A549 (cell line): ENCODE measurements at regions not wholly inside any gene's neighbourhood (a gene's known extent, or its start where the extent isn't known, plus 50 kb on each side); places are given as distances from the start of the nearest gene placed in this dataset.

Experiments
- BHLHE40 ChIP-seq: IDR thresholded peaks from 2 replicates; pipeline ENCODE4 v1.6.1; 2012; ENCODE audit warnings: low read depth, low read length, inconsistent platforms
- CHD2 ChIP-seq: fragments of 150-350 bp; IDR thresholded peaks from 2 replicates; pipeline ENCODE4 v1.6.1; 2014; ENCODE audit warnings: low read length; ENCODE audit not compliant: partially characterized antibody
- EP300 ChIP-seq, 2 experiments: fragments of >200 bp; sonication (Bioruptor Twin); formaldehyde crosslinking; IDR thresholded peaks; 2 replicates in 1 of 2; 3 replicates in 1 of 2; pipeline ENCODE4 v1.6.1; 2016 to 2017
- FOXS1 ChIP-seq: fragments of 250-450 bp; sonication (Bioruptor Pico); IDR thresholded peaks from 2 replicates; pipeline ENCODE4 v1.5.0; 2020; ENCODE audit warnings: mild to moderate bottlenecking, moderate library complexity
- PHF8 ChIP-seq: fragments of 200-600 bp; sonication (generic); IDR thresholded peaks from 2 replicates; pipeline ENCODE4 v1.6.1; 2016; ENCODE audit warnings: low read depth, mild to moderate bottlenecking, antibody characterized with exemption, moderate library complexity, borderline replicate concordance
- POLR2A ChIP-seq: IDR thresholded peaks from 2 replicates; pipeline ENCODE4 v1.6.1; 2012; ENCODE audit warnings: mild to moderate bottlenecking, low read length
- RAD21 ChIP-seq, 2 experiments: fragments of >200 bp in 1 of 2; sonication (Bioruptor Twin) in 1 of 2; formaldehyde crosslinking in 1 of 2; IDR thresholded peaks in 1 of 2; conservative IDR thresholded peaks in 1 of 2; 2 replicates in 1 of 2; 3 replicates in 1 of 2; pipeline ENCODE4 v1.6.1; 2012 to 2018; ENCODE audit warnings: inconsistent platforms in 1 of 2
- RFX5 ChIP-seq: fragments of 450-650 bp; IDR thresholded peaks from 2 replicates; pipeline ENCODE4 v1.7.1; 2014; ENCODE audit warnings: antibody characterized with exemption, mild to moderate bottlenecking, moderate library complexity
- TF ChIP-seq, protein P1 (sequence below): fragments of >200 bp; sonication (Bioruptor Twin); formaldehyde crosslinking; IDR thresholded peaks from 3 replicates; pipeline ENCODE4 v1.5.1; 2016

DNA sequence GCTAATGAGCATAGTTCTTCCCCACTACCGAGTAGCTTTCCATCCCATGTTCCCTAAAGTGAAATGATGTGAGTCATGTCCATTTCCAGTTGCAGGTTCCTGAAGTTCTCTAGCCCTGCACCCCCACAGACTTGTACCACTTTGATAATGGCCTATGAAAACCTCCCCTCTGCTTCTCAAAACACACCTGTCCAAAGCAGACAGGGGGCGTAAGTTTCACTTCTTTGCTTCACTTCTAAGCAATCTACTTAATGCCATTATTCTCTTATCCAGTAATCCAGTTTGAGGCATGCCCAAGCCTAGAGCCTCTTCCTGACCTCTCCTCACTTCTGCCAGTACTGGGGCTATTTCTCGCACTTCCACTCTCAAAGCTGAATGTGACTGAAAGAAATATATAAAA, 305.1 kb downstream of the IGSF11 start:
- TF ChIP-seq FOXS1 (CRISPR knock-in tag) = no peak
- no peak for TF ChIP-seq RAD21 (conservative IDR thresholded peaks at IDR 0.05 in 1 of 2, IDR thresholded peaks at IDR 0.05 in 1 of 2)
- TF ChIP-seq POLR2A = no peak
- TF ChIP-seq, protein P1, sequence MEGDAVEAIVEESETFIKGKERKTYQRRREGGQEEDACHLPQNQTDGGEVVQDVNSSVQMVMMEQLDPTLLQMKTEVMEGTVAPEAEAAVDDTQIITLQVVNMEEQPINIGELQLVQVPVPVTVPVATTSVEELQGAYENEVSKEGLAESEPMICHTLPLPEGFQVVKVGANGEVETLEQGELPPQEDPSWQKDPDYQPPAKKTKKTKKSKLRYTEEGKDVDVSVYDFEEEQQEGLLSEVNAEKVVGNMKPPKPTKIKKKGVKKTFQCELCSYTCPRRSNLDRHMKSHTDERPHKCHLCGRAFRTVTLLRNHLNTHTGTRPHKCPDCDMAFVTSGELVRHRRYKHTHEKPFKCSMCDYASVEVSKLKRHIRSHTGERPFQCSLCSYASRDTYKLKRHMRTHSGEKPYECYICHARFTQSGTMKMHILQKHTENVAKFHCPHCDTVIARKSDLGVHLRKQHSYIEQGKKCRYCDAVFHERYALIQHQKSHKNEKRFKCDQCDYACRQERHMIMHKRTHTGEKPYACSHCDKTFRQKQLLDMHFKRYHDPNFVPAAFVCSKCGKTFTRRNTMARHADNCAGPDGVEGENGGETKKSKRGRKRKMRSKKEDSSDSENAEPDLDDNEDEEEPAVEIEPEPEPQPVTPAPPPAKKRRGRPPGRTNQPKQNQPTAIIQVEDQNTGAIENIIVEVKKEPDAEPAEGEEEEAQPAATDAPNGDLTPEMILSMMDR = no peak
- TF ChIP-seq BHLHE40 = no peak
- TF ChIP-seq CHD2 = no peak
- no peak for TF ChIP-seq EP300 (IDR thresholded peaks at IDR 0.05)
- no peak for TF ChIP-seq PHF8
- no peak for TF ChIP-seq RFX5
